ENCODE measurements at regions not wholly inside any gene's neighbourhood (a gene's known extent, or its start where the extent isn't known, plus 50 kb on each side); places are given as distances from the start of the nearest gene placed in this dataset.
"Not testable (repeated sequence)": the region's sequence is repeated elsewhere in the genome, so short reads cannot be mapped to it uniquely, and the experiment has no call there.

- Histone ChIP-seq H3K27me3 (ENCODE audit: control insufficient read depth, insufficient read depth, low read length) (no peaks in the 10 kb centered on the region), H3K27ac (ENCODE audit: low read length) (no peak overlapping the region), H3K36me3 (ENCODE audit: control insufficient read depth, insufficient read depth, low read length) (no peaks in the 10 kb centered on the region), H3K4me3 (ENCODE audit: low read length) (no peak overlapping the region), H3K9me3 (ENCODE audit: control insufficient read depth, insufficient read depth, low read length) (no peaks in the 10 kb centered on the region), H3K4me1 (ENCODE audit: control insufficient read depth, insufficient read depth, low read length) (no peaks in the 10 kb centered on the region)
- WGBS (ENCODE audit: insufficient coverage, insufficient read length), result no CpG with 5 or more reads among the region's 5 CpGs
- DNase-seq (ENCODE audit: low read depth, low spot score), result no peak
Observed at GRCh38 chr1:196160066-196160795, 448.0 kb downstream of the KCNT2 start.

- no peak for DNase-seq (ENCODE audit: low read depth, low spot score)
Observed at GRCh38 chr1:196155586-196155985, 452.7 kb downstream of the KCNT2 start.

GRCh38 chr1:196152975-196153374, 455.3 kb downstream of the KCNT2 start:
- no peaks in the 10 kb centered on the region for H3K9me3 ChIP-seq (ENCODE audit: control insufficient read depth, insufficient read depth, low read length)
- no peaks in the 10 kb centered on the region for H3K27me3 ChIP-seq (ENCODE audit: control insufficient read depth, insufficient read depth, low read length)
- no peaks in the 10 kb centered on the region for H3K36me3 ChIP-seq (ENCODE audit: control insufficient read depth, insufficient read depth, low read length)
- DNase-seq (ENCODE audit: low read depth, low spot score), result no peak
- no peak overlapping the region for H3K4me3 ChIP-seq (ENCODE audit: low read length)
- H3K27ac ChIP-seq (ENCODE audit: low read length), result no peak overlapping the region
- WGBS (ENCODE audit: insufficient coverage, insufficient read length), result no CpG with 5 or more reads among the region's 5 CpGs
- no peaks in the 10 kb centered on the region; the same call in 1 of the 2 replicates for H3K4me1 ChIP-seq (ENCODE audit: control insufficient read depth, insufficient read depth, low read length)

More at GRCh38 chr1:196155586-196155985, 452.7 kb downstream of the KCNT2 start:
- no peaks in the 10 kb centered on the region; the same call in 1 of the 2 replicates for H3K4me1 ChIP-seq (ENCODE audit: control insufficient read depth, insufficient read depth, low read length)
- H3K4me3 ChIP-seq (ENCODE audit: low read length), result no peak overlapping the region
- no peaks in the 10 kb centered on the region for H3K36me3 ChIP-seq (ENCODE audit: control insufficient read depth, insufficient read depth, low read length)
- no peak overlapping the region for H3K27ac ChIP-seq (ENCODE audit: low read length)
- WGBS (ENCODE audit: insufficient coverage, insufficient read length), result no CpG with 5 or more reads among the region's 2 CpGs
- H3K9me3 ChIP-seq (ENCODE audit: control insufficient read depth, insufficient read depth, low read length), result no peaks in the 10 kb centered on the region
- no peaks in the 10 kb centered on the region for H3K27me3 ChIP-seq (ENCODE audit: control insufficient read depth, insufficient read depth, low read length)

DNA sequence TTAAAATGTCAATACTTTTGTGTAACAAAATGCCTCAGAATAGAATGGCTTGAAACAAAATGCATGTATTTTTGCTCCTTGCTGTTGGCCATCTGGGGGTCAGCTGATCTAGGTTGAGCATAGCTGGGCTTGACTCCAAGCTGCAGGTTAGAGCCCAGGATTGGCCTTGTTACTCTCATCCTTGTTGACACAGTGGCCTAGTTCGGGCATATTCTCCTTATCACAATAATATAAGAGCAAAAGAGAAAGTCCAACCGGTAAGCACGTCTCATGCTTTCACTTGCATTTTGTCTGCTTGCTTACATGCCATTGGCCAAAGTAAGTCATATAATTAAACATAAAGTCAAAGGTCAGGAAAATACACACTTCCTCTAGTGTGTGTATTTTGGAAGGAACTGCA, 456.2 kb downstream of the KCNT2 start:
- Histone ChIP-seq H3K36me3 (ENCODE audit: control insufficient read depth, insufficient read depth, low read length) (no peaks in the 10 kb centered on the region), H3K27me3 (ENCODE audit: control insufficient read depth, insufficient read depth, low read length) (no peaks in the 10 kb centered on the region), H3K27ac (ENCODE audit: low read length) (no peak overlapping the region), H3K9me3 (ENCODE audit: control insufficient read depth, insufficient read depth, low read length) (no peaks in the 10 kb centered on the region), H3K4me1 (ENCODE audit: control insufficient read depth, insufficient read depth, low read length) (no peaks in the 10 kb centered on the region; the same call in 1 of the 2 replicates), H3K4me3 (ENCODE audit: low read length) (no peak overlapping the region)
- WGBS (ENCODE audit: insufficient coverage, insufficient read length), result no CpG with 5 or more reads among the region's 3 CpGs
- DNase-seq (ENCODE audit: low read depth, low spot score), result no peak

GRCh38 chr1:196148367-196148970, 459.8 kb downstream of the KCNT2 start:
- Histone ChIP-seq H3K9me3 (ENCODE audit: control insufficient read depth, insufficient read depth, low read length) (no peaks in the 10 kb centered on the region), H3K27me3 (ENCODE audit: control insufficient read depth, insufficient read depth, low read length) (no peaks in the 10 kb centered on the region), H3K27ac (ENCODE audit: low read length) (no peak overlapping the region), H3K4me1 (ENCODE audit: control insufficient read depth, insufficient read depth, low read length) (no peaks in the 10 kb centered on the region; the same call in 1 of the 2 replicates), H3K36me3 (ENCODE audit: control insufficient read depth, insufficient read depth, low read length) (no peaks in the 10 kb centered on the region), H3K4me3 (ENCODE audit: low read length) (no peak overlapping the region)
- DNase-seq (ENCODE audit: low read depth, low spot score), result no peak
- no CpG with 5 or more reads among the region's 3 CpGs for WGBS (ENCODE audit: insufficient coverage, insufficient read length)

GRCh38 chr1:196147530-196147929, 460.7 kb downstream of the KCNT2 start:
- H3K4me3 ChIP-seq (ENCODE audit: low read length), result no peak overlapping the region
- no peak for DNase-seq (ENCODE audit: low read depth, low spot score)
- no peaks in the 10 kb centered on the region; the same call in 1 of the 2 replicates for H3K4me1 ChIP-seq (ENCODE audit: control insufficient read depth, insufficient read depth, low read length)
- no peaks in the 10 kb centered on the region for H3K9me3 ChIP-seq (ENCODE audit: control insufficient read depth, insufficient read depth, low read length)
- H3K36me3 ChIP-seq (ENCODE audit: control insufficient read depth, insufficient read depth, low read length), result no peaks in the 10 kb centered on the region
- WGBS (ENCODE audit: insufficient coverage, insufficient read length), result no CpG with 5 or more reads among the region's 2 CpGs
- no peak overlapping the region for H3K27ac ChIP-seq (ENCODE audit: low read length)
- no peaks in the 10 kb centered on the region for H3K27me3 ChIP-seq (ENCODE audit: control insufficient read depth, insufficient read depth, low read length)

DNA sequence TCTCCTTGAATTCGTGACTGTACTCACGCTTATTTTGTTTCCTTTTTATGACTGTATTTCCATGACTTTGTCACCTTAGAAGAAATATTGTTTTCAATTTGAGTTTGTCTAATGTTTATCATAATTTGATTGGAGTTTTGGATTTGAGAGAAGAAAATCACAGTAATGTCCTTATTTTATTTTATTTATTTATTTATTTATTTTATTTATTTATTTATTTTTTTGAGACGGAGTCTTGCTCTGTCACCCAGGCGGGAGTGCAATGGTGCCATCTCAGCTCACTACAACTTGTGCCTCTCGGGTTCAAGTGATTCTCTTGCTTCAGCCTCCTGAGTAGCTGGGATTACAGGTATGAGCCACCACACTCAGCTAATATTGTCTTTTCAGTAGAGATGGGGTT, 463.1 kb downstream of the KCNT2 start:
- no CpG with 5 or more reads among the region's 5 CpGs for WGBS (ENCODE audit: insufficient coverage, insufficient read length)
- not testable (repeated sequence) for H3K4me3 ChIP-seq (ENCODE audit: low read length); H3K27me3 ChIP-seq (ENCODE audit: control insufficient read depth, insufficient read depth, low read length); H3K27ac ChIP-seq (ENCODE audit: low read length); H3K9me3 ChIP-seq (ENCODE audit: control insufficient read depth, insufficient read depth, low read length); DNase-seq (ENCODE audit: low read depth, low spot score); H3K36me3 ChIP-seq (ENCODE audit: control insufficient read depth, insufficient read depth, low read length); H3K4me1 ChIP-seq (ENCODE audit: control insufficient read depth, insufficient read depth, low read length)

DNA sequence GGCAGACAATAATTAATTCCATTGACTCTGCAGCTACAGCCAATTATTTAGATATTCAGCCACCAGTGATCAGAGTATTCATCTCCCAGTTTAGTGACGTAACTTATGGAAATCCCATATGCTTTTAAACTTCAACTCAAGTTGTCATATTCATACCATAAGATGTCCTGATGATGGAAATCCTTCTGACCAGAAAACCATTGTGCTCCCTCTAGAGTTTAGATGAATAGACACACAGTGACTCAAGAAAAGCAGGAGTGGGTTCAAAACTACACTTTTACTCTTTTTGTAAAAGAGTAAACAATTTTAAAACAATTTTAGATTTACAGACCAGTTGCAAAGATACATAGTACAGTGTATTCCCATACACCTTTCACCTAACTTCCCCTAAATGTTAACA, 463.7 kb downstream of the KCNT2 start:
- DNase-seq (ENCODE audit: low read depth, low spot score), result no peak
- Histone ChIP-seq H3K4me3 (ENCODE audit: low read length) (no peak overlapping the region), H3K36me3 (ENCODE audit: control insufficient read depth, insufficient read depth, low read length) (no peaks in the 10 kb centered on the region)

DNA sequence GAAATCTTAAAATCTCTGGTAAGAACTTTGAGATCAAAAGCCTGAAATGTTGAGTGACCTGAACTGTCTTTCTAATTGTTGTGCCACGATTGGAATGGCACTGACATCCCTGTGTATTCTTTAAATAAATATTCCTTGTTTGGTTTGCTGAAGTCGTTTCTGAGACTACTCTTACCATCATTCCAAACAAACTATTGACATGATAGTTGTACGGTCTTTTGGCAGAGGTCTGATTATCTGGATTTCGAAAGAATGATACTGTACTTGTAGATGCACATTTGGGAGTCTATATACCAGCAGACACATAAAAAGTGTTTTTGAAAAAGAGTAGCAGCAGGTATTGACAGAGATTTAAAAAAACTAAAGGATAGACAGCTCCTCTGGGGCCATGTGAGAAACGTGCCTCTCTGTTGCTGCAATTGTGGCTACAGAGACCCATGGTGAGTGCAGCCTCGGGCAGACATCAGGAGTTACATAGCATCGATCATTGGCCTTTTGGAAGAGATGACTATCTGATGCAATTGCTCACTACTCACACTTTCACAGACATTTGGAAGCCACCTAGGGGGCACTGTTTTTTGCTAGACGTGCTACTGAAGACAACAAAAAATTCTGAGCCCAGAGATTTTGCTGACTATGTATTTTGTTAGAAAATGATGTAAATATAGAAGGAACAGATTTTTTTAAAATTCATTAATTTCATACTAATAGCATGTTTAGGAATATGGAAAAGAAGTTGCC, 464.5 kb downstream of the KCNT2 start:
- Histone ChIP-seq H3K36me3 (ENCODE audit: control insufficient read depth, insufficient read depth, low read length) (no peaks in the 10 kb centered on the region), H3K27me3 (ENCODE audit: control insufficient read depth, insufficient read depth, low read length) (no peaks in the 10 kb centered on the region), H3K27ac (ENCODE audit: low read length) (no peak overlapping the region), H3K4me1 (ENCODE audit: control insufficient read depth, insufficient read depth, low read length) (no peaks in the 10 kb centered on the region), H3K4me3 (ENCODE audit: low read length) (no peak overlapping the region), H3K9me3 (ENCODE audit: control insufficient read depth, insufficient read depth, low read length) (no peaks in the 10 kb centered on the region)
- DNase-seq (ENCODE audit: low read depth, low spot score), result no peak
- no CpG with 5 or more reads among the region's 8 CpGs for WGBS (ENCODE audit: insufficient coverage, insufficient read length)

More for the DNA sequence above, 463.7 kb downstream of the KCNT2 start:
- H3K27ac ChIP-seq (ENCODE audit: low read length), result no peak overlapping the region
- no CpG with 5 or more reads among the region's 1 CpG for WGBS (ENCODE audit: insufficient coverage, insufficient read length)
- no peaks in the 10 kb centered on the region for H3K4me1 ChIP-seq (ENCODE audit: control insufficient read depth, insufficient read depth, low read length)
- H3K9me3 ChIP-seq (ENCODE audit: control insufficient read depth, insufficient read depth, low read length), result no peaks in the 10 kb centered on the region
- H3K27me3 ChIP-seq (ENCODE audit: control insufficient read depth, insufficient read depth, low read length), result no peaks in the 10 kb centered on the region

DNA sequence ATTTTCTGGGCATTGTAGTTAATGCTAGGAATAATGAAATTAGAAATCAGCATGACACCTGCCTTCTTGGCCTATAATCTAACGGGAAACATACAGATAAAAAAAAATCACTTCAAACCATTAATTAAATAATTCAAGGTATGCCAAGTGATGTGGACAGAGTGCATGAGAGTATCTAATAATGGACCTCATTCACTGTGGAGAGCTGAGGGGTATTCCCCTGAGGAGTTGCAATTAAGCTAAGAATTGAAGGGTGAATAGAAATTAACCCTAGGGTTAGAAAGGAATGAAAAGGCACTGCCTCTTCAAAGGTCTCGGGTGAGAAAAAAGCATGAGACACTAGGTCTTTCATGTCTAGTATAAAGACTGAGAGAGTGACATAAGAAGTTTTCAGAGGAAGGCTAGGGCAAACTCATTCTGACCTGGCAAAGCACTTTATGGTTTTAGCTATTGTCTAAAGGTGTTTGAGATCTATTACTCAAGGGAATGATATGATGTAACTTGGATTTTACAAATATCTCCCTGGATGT, 466.1 kb downstream of the KCNT2 start:
- H3K4me3 ChIP-seq (ENCODE audit: low read length), result no peak overlapping the region
- WGBS (ENCODE audit: insufficient coverage, insufficient read length), result no CpG with 5 or more reads among the region's 2 CpGs
- no peaks in the 10 kb centered on the region for H3K4me1 ChIP-seq (ENCODE audit: control insufficient read depth, insufficient read depth, low read length)
- H3K27me3 ChIP-seq (ENCODE audit: control insufficient read depth, insufficient read depth, low read length), result no peaks in the 10 kb centered on the region
- no peak overlapping the region for H3K27ac ChIP-seq (ENCODE audit: low read length)
- no peaks in the 10 kb centered on the region for H3K36me3 ChIP-seq (ENCODE audit: control insufficient read depth, insufficient read depth, low read length)
- no peaks in the 10 kb centered on the region for H3K9me3 ChIP-seq (ENCODE audit: control insufficient read depth, insufficient read depth, low read length)
- DNase-seq (ENCODE audit: low read depth, low spot score), result no peak

Data from iPS DF 6.9 (cell line).